ENCODE measurements at regions not wholly inside any gene's neighbourhood (a gene's known extent, or its start where the extent isn't known, plus 50 kb on each side); places are given as distances from the start of the nearest gene placed in this dataset.

DNA sequence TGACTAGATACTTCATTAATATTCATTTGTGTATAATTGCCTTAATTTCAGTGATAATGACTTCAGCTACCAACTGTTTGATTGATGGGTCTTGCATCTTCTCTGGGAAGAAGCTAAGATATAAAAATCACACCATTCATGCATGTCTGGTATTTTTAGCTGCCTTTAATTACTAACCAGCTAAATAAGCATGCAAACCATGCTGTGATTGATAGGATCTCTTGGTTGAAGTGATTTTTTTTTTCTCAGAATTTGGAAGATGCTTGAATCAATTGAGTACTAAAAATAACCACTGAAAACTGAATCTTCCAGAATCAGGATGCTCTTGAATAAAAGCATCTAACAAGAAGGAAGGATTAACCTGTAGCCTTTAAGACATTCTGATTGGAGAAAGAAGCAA is 668.8 kb downstream of the TDRD15 start (continued):
- TF ChIP-seq, protein P1, sequence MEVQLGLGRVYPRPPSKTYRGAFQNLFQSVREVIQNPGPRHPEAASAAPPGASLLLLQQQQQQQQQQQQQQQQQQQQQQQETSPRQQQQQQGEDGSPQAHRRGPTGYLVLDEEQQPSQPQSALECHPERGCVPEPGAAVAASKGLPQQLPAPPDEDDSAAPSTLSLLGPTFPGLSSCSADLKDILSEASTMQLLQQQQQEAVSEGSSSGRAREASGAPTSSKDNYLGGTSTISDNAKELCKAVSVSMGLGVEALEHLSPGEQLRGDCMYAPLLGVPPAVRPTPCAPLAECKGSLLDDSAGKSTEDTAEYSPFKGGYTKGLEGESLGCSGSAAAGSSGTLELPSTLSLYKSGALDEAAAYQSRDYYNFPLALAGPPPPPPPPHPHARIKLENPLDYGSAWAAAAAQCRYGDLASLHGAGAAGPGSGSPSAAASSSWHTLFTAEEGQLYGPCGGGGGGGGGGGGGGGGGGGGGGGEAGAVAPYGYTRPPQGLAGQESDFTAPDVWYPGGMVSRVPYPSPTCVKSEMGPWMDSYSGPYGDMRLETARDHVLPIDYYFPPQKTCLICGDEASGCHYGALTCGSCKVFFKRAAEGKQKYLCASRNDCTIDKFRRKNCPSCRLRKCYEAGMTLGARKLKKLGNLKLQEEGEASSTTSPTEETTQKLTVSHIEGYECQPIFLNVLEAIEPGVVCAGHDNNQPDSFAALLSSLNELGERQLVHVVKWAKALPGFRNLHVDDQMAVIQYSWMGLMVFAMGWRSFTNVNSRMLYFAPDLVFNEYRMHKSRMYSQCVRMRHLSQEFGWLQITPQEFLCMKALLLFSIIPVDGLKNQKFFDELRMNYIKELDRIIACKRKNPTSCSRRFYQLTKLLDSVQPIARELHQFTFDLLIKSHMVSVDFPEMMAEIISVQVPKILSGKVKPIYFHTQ (CRISPR knock-in tag; IDR thresholded peaks at IDR 0.05), result no peak
- TF ChIP-seq, protein P2, sequence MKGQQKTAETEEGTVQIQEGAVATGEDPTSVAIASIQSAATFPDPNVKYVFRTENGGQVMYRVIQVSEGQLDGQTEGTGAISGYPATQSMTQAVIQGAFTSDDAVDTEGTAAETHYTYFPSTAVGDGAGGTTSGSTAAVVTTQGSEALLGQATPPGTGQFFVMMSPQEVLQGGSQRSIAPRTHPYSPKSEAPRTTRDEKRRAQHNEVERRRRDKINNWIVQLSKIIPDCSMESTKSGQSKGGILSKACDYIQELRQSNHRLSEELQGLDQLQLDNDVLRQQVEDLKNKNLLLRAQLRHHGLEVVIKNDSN (CRISPR knock-in tag; IDR thresholded peaks at IDR 0.05), result no peak
- no peak for TF ChIP-seq MXD4 (CRISPR knock-in tag; IDR thresholded peaks at IDR 0.05; ENCODE audit: borderline replicate concordance)
- no peak for TF ChIP-seq SMAD4 (CRISPR knock-in tag; IDR thresholded peaks at IDR 0.05)
- TF ChIP-seq TEAD1 (CRISPR knock-in tag; IDR thresholded peaks at IDR 0.05), result no peak

DNA sequence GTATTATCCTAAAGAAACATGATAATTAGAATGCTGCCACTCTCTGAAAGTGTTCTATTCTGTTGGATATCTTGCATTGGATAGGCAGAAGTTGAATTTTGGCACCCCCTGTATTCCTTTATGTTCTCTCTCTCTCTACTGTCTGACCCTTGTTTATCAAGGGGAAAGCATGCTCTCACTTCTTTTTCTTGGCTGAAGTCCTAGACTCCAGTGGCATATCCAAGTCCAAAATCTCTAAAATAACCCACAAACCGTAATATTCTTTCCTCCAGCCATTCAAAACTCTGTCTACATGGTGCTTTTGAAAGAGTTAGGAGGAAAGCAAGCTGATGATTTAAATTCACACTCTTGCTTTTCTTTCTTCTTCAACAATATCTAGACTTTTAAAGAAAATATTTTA is 669.7 kb downstream of the TDRD15 start:
- no peaks in the 10 kb centered on the region for H3K9me3 Mint-ChIP-seq
- no peak overlapping the region for H3K4me3 Mint-ChIP-seq
- no peaks in the 10 kb centered on the region for H3K27me3 Mint-ChIP-seq (ENCODE audit: low read depth)
- H3K27ac Mint-ChIP-seq, result no peak overlapping the region
- ChIA-PET POLR2A (no interaction called here), CTCF (no interaction called here)
- no peak for DNase-seq (ENCODE audit: low spot score)
- no peak for ATAC-seq
- no peaks in the 10 kb centered on the region for H3K4me1 Mint-ChIP-seq
- H3K36me3 Mint-ChIP-seq, result no peaks in the 10 kb centered on the region
- TF ChIP-seq IRF2 (CRISPR knock-in tag; IDR thresholded peaks at IDR 0.05; ENCODE audit: borderline replicate concordance, low read depth), result no peak
- TF ChIP-seq JAZF1 (CRISPR knock-in tag; IDR thresholded peaks at IDR 0.05), result no peak
- TF ChIP-seq ZBTB21 (CRISPR knock-in tag; IDR thresholded peaks at IDR 0.05; ENCODE audit: borderline replicate concordance), result no peak
- TF ChIP-seq, protein P3, sequence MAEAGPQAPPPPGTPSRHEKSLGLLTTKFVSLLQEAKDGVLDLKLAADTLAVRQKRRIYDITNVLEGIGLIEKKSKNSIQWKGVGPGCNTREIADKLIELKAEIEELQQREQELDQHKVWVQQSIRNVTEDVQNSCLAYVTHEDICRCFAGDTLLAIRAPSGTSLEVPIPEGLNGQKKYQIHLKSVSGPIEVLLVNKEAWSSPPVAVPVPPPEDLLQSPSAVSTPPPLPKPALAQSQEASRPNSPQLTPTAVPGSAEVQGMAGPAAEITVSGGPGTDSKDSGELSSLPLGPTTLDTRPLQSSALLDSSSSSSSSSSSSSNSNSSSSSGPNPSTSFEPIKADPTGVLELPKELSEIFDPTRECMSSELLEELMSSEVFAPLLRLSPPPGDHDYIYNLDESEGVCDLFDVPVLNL (CRISPR knock-in tag; IDR thresholded peaks at IDR 0.05; ENCODE audit: borderline replicate concordance, low read depth), result no peak
- no peak for TF ChIP-seq E2F1 (CRISPR knock-in tag; IDR thresholded peaks at IDR 0.05)
- no peak for TF ChIP-seq NFATC4 (CRISPR knock-in tag; IDR thresholded peaks at IDR 0.05)
- no peak for TF ChIP-seq NR3C1 (CRISPR knock-in tag; conservative IDR thresholded peaks at IDR 0.05; ENCODE audit: low read depth)
- TF ChIP-seq ZNF138 (CRISPR knock-in tag; conservative IDR thresholded peaks at IDR 0.05), result no peak
- no peak for TF ChIP-seq TEAD1 (CRISPR knock-in tag; IDR thresholded peaks at IDR 0.05)
- TF ChIP-seq, protein P4, sequence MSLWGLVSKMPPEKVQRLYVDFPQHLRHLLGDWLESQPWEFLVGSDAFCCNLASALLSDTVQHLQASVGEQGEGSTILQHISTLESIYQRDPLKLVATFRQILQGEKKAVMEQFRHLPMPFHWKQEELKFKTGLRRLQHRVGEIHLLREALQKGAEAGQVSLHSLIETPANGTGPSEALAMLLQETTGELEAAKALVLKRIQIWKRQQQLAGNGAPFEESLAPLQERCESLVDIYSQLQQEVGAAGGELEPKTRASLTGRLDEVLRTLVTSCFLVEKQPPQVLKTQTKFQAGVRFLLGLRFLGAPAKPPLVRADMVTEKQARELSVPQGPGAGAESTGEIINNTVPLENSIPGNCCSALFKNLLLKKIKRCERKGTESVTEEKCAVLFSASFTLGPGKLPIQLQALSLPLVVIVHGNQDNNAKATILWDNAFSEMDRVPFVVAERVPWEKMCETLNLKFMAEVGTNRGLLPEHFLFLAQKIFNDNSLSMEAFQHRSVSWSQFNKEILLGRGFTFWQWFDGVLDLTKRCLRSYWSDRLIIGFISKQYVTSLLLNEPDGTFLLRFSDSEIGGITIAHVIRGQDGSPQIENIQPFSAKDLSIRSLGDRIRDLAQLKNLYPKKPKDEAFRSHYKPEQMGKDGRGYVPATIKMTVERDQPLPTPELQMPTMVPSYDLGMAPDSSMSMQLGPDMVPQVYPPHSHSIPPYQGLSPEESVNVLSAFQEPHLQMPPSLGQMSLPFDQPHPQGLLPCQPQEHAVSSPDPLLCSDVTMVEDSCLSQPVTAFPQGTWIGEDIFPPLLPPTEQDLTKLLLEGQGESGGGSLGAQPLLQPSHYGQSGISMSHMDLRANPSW (CRISPR knock-in tag; conservative IDR thresholded peaks at IDR 0.05; ENCODE audit: low read depth), result no peak
- TF ChIP-seq, protein P5, sequence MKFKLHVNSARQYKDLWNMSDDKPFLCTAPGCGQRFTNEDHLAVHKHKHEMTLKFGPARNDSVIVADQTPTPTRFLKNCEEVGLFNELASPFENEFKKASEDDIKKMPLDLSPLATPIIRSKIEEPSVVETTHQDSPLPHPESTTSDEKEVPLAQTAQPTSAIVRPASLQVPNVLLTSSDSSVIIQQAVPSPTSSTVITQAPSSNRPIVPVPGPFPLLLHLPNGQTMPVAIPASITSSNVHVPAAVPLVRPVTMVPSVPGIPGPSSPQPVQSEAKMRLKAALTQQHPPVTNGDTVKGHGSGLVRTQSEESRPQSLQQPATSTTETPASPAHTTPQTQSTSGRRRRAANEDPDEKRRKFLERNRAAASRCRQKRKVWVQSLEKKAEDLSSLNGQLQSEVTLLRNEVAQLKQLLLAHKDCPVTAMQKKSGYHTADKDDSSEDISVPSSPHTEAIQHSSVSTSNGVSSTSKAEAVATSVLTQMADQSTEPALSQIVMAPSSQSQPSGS (CRISPR knock-in tag; IDR thresholded peaks at IDR 0.05; ENCODE audit: borderline replicate concordance, low read depth), result no peak
- no peak for TF ChIP-seq ARID4B (CRISPR knock-in tag; IDR thresholded peaks at IDR 0.05; ENCODE audit: borderline replicate concordance)
- no peak for TF ChIP-seq ZNF232 (CRISPR knock-in tag; IDR thresholded peaks at IDR 0.05)
- TF ChIP-seq, protein P6, sequence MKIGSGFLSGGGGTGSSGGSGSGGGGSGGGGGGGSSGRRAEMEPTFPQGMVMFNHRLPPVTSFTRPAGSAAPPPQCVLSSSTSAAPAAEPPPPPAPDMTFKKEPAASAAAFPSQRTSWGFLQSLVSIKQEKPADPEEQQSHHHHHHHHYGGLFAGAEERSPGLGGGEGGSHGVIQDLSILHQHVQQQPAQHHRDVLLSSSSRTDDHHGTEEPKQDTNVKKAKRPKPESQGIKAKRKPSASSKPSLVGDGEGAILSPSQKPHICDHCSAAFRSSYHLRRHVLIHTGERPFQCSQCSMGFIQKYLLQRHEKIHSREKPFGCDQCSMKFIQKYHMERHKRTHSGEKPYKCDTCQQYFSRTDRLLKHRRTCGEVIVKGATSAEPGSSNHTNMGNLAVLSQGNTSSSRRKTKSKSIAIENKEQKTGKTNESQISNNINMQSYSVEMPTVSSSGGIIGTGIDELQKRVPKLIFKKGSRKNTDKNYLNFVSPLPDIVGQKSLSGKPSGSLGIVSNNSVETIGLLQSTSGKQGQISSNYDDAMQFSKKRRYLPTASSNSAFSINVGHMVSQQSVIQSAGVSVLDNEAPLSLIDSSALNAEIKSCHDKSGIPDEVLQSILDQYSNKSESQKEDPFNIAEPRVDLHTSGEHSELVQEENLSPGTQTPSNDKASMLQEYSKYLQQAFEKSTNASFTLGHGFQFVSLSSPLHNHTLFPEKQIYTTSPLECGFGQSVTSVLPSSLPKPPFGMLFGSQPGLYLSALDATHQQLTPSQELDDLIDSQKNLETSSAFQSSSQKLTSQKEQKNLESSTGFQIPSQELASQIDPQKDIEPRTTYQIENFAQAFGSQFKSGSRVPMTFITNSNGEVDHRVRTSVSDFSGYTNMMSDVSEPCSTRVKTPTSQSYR (CRISPR knock-in tag; IDR thresholded peaks at IDR 0.05), result no peak
- TF ChIP-seq ZNF416 (CRISPR knock-in tag; IDR thresholded peaks at IDR 0.05), result no peak

Measured in WTC11 (cell line).